WTC11 (cell line): ENCODE measurements at regions not wholly inside any gene's neighbourhood (a gene's known extent, or its start where the extent isn't known, plus 50 kb on each side); places are given as distances from the start of the nearest gene placed in this dataset.

Experiments used
- SMAD4 ChIP-seq: sonication (generic); formaldehyde crosslinking; IDR thresholded peaks from 2 replicates; pipeline ENCODE4 v1.8.0; 2022; ENCODE audit warnings: mild to moderate bottlenecking, missing genetic modification reagents
- SP1 ChIP-seq: sonication (generic); formaldehyde crosslinking; conservative IDR thresholded peaks from 2 replicates; pipeline ENCODE4 v1.8.1; 2022; ENCODE audit warnings: missing genetic modification reagents
- ZNF121 ChIP-seq: sonication (generic); formaldehyde crosslinking; IDR thresholded peaks from 2 replicates; pipeline ENCODE4 v1.8.0; 2023; ENCODE audit warnings: missing genetic modification reagents
- ZNF263 ChIP-seq: sonication (generic); formaldehyde crosslinking; IDR thresholded peaks from 2 replicates; pipeline ENCODE4 v1.8.1; 2022; ENCODE audit warnings: low read depth, mild to moderate bottlenecking, moderate library complexity, missing genetic modification reagents
- TF ChIP-seq, protein P1 (sequence below): sonication (generic); formaldehyde crosslinking; IDR thresholded peaks from 2 replicates; pipeline ENCODE4 v1.8.1; 2023; ENCODE audit warnings: mild to moderate bottlenecking, missing genetic modification reagents, borderline replicate concordance
- TF ChIP-seq, protein P2 (sequence below): sonication (generic); formaldehyde crosslinking; IDR thresholded peaks from 2 replicates; pipeline ENCODE4 v1.8.1; 2022; ENCODE audit warnings: mild to moderate bottlenecking, missing genetic modification reagents, moderate library complexity, borderline replicate concordance
- TF ChIP-seq, protein P3 (sequence below): sonication (generic); formaldehyde crosslinking; IDR thresholded peaks from 2 replicates; pipeline ENCODE4 v1.8.0; 2022; ENCODE audit warnings: mild to moderate bottlenecking, missing genetic modification reagents
- TF ChIP-seq, protein P4 (sequence below): sonication (generic); formaldehyde crosslinking; IDR thresholded peaks from 2 replicates; pipeline ENCODE4 v1.8.0; 2022; ENCODE audit warnings: mild to moderate bottlenecking, missing genetic modification reagents
- TF ChIP-seq, protein P5 (sequence below): sonication (generic); formaldehyde crosslinking; IDR thresholded peaks from 2 replicates; pipeline ENCODE4 v1.8.1; 2022; ENCODE audit warnings: low read depth, missing genetic modification reagents, borderline replicate concordance
- TF ChIP-seq, protein P6 (sequence below): sonication (generic); formaldehyde crosslinking; conservative IDR thresholded peaks from 2 replicates; pipeline ENCODE4 v1.8.1; 2022; ENCODE audit warnings: mild to moderate bottlenecking, missing genetic modification reagents
- TF ChIP-seq, protein P7 (sequence below): sonication (generic); formaldehyde crosslinking; conservative IDR thresholded peaks from 2 replicates; pipeline ENCODE4 v1.8.1; 2023; ENCODE audit warnings: mild to moderate bottlenecking, low read depth, missing genetic modification reagents, moderate library complexity
- TF ChIP-seq, protein P8 (sequence below): fragments of 200-600 bp; IDR thresholded peaks from 2 replicates; pipeline ENCODE4 v1.8.0; 2022; ENCODE audit warnings: antibody characterized with exemption

DNA sequence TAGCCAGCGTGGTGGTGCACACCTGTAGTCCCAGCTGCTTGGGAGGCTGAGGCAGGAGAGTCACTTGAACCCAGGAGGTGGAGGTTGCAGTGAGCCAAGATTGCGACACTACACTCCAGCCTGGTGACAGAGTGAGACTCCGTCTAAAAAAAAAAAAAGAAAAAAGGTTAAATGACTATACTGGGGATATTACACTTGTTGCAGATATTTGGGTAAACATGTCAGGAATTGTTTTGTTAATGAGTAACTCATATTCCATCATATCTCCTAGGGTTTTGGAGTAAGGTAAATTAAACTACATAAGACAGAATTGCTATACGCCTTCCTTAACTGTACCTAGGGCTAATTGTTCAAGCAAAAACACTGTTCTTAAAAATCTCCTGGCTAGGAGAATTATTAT, 291.4 kb upstream of the IGFBP7 start:
- TF ChIP-seq, protein P1, sequence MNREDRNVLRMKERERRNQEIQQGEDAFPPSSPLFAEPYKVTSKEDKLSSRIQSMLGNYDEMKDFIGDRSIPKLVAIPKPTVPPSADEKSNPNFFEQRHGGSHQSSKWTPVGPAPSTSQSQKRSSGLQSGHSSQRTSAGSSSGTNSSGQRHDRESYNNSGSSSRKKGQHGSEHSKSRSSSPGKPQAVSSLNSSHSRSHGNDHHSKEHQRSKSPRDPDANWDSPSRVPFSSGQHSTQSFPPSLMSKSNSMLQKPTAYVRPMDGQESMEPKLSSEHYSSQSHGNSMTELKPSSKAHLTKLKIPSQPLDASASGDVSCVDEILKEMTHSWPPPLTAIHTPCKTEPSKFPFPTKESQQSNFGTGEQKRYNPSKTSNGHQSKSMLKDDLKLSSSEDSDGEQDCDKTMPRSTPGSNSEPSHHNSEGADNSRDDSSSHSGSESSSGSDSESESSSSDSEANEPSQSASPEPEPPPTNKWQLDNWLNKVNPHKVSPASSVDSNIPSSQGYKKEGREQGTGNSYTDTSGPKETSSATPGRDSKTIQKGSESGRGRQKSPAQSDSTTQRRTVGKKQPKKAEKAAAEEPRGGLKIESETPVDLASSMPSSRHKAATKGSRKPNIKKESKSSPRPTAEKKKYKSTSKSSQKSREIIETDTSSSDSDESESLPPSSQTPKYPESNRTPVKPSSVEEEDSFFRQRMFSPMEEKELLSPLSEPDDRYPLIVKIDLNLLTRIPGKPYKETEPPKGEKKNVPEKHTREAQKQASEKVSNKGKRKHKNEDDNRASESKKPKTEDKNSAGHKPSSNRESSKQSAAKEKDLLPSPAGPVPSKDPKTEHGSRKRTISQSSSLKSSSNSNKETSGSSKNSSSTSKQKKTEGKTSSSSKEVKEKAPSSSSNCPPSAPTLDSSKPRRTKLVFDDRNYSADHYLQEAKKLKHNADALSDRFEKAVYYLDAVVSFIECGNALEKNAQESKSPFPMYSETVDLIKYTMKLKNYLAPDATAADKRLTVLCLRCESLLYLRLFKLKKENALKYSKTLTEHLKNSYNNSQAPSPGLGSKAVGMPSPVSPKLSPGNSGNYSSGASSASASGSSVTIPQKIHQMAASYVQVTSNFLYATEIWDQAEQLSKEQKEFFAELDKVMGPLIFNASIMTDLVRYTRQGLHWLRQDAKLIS = no peak
- TF ChIP-seq SP1 (no peak), ZNF263 (CRISPR knock-in tag) (no peak), SMAD4 (no peak), ZNF121 (CRISPR knock-in tag) (no peak)
- TF ChIP-seq, protein P2, sequence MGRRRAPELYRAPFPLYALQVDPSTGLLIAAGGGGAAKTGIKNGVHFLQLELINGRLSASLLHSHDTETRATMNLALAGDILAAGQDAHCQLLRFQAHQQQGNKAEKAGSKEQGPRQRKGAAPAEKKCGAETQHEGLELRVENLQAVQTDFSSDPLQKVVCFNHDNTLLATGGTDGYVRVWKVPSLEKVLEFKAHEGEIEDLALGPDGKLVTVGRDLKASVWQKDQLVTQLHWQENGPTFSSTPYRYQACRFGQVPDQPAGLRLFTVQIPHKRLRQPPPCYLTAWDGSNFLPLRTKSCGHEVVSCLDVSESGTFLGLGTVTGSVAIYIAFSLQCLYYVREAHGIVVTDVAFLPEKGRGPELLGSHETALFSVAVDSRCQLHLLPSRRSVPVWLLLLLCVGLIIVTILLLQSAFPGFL (CRISPR knock-in tag) = no peak
- TF ChIP-seq, protein P3, sequence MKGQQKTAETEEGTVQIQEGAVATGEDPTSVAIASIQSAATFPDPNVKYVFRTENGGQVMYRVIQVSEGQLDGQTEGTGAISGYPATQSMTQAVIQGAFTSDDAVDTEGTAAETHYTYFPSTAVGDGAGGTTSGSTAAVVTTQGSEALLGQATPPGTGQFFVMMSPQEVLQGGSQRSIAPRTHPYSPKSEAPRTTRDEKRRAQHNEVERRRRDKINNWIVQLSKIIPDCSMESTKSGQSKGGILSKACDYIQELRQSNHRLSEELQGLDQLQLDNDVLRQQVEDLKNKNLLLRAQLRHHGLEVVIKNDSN (CRISPR knock-in tag) = no peak
- TF ChIP-seq, protein P4, sequence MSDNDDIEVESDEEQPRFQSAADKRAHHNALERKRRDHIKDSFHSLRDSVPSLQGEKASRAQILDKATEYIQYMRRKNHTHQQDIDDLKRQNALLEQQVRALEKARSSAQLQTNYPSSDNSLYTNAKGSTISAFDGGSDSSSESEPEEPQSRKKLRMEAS (CRISPR knock-in tag) = no peak
- TF ChIP-seq, protein P5, sequence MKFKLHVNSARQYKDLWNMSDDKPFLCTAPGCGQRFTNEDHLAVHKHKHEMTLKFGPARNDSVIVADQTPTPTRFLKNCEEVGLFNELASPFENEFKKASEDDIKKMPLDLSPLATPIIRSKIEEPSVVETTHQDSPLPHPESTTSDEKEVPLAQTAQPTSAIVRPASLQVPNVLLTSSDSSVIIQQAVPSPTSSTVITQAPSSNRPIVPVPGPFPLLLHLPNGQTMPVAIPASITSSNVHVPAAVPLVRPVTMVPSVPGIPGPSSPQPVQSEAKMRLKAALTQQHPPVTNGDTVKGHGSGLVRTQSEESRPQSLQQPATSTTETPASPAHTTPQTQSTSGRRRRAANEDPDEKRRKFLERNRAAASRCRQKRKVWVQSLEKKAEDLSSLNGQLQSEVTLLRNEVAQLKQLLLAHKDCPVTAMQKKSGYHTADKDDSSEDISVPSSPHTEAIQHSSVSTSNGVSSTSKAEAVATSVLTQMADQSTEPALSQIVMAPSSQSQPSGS (CRISPR knock-in tag) = no peak
- TF ChIP-seq, protein P6, sequence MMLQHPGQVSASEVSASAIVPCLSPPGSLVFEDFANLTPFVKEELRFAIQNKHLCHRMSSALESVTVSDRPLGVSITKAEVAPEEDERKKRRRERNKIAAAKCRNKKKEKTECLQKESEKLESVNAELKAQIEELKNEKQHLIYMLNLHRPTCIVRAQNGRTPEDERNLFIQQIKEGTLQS (CRISPR knock-in tag) = no peak
- TF ChIP-seq, protein P7, sequence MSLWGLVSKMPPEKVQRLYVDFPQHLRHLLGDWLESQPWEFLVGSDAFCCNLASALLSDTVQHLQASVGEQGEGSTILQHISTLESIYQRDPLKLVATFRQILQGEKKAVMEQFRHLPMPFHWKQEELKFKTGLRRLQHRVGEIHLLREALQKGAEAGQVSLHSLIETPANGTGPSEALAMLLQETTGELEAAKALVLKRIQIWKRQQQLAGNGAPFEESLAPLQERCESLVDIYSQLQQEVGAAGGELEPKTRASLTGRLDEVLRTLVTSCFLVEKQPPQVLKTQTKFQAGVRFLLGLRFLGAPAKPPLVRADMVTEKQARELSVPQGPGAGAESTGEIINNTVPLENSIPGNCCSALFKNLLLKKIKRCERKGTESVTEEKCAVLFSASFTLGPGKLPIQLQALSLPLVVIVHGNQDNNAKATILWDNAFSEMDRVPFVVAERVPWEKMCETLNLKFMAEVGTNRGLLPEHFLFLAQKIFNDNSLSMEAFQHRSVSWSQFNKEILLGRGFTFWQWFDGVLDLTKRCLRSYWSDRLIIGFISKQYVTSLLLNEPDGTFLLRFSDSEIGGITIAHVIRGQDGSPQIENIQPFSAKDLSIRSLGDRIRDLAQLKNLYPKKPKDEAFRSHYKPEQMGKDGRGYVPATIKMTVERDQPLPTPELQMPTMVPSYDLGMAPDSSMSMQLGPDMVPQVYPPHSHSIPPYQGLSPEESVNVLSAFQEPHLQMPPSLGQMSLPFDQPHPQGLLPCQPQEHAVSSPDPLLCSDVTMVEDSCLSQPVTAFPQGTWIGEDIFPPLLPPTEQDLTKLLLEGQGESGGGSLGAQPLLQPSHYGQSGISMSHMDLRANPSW (CRISPR knock-in tag) = no peak
- TF ChIP-seq, protein P8, sequence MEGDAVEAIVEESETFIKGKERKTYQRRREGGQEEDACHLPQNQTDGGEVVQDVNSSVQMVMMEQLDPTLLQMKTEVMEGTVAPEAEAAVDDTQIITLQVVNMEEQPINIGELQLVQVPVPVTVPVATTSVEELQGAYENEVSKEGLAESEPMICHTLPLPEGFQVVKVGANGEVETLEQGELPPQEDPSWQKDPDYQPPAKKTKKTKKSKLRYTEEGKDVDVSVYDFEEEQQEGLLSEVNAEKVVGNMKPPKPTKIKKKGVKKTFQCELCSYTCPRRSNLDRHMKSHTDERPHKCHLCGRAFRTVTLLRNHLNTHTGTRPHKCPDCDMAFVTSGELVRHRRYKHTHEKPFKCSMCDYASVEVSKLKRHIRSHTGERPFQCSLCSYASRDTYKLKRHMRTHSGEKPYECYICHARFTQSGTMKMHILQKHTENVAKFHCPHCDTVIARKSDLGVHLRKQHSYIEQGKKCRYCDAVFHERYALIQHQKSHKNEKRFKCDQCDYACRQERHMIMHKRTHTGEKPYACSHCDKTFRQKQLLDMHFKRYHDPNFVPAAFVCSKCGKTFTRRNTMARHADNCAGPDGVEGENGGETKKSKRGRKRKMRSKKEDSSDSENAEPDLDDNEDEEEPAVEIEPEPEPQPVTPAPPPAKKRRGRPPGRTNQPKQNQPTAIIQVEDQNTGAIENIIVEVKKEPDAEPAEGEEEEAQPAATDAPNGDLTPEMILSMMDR = no peak
